Stimulated activated CD4-positive, alpha-beta T cell treated with anti-CD3 and anti-CD28 coated beads, Interleukin-12 subunit alpha, Interleukin-12 subunit beta, amount 100 ng/mL, for 24 hours (primary cell): ENCODE measurements at regions not wholly inside any gene's neighbourhood (a gene's known extent, or its start where the extent isn't known, plus 50 kb on each side); places are given as distances from the start of the nearest gene placed in this dataset.

Experiments
- DNase-seq, 2 experiments: peaks; one replicate each; pipeline ENCODE4 v3.0.0-alpha.2; 2020; ENCODE audit warnings: low read depth in 2 of 2

DNA sequence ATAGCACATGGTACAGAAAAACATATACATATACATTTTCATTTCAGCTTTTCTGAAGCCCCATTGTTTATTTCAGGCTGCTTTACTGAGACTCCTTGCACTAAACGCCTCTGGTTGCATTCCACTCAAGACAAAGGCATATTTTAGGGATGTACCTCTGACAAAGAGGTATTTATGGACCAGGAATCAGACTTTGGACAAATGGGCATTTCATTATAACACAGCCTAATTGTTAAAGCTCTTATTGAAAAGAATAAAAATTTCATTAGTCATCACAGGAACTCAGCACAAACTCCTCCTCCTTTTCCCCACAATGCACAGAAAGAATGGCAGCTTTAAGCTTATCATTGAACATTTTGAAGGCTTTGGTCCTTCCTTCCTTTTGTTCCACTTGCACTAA is 62.9 kb upstream of the UGT8 start:
- DNase-seq, result no peak

DNA sequence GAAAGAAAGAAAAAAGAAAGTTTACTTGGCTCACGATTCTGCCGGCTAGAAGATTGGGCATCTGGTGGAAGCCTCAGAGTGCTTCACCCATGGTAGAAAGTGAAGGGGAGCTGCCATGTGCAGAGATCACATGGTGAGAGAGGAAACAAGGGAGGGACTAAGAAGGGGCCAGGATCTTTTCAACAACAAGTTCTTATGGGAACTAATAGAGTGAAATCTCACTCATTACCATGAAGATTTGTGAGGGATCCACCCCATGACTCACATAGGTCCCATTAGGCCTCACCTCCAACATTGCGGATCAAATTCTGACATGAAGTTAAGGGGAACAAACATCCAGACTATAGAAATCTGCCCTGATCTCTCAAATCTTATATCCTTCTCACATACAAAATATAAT is 61.3 kb upstream of the UGT8 start:
- DNase-seq, result no peak

DNA sequence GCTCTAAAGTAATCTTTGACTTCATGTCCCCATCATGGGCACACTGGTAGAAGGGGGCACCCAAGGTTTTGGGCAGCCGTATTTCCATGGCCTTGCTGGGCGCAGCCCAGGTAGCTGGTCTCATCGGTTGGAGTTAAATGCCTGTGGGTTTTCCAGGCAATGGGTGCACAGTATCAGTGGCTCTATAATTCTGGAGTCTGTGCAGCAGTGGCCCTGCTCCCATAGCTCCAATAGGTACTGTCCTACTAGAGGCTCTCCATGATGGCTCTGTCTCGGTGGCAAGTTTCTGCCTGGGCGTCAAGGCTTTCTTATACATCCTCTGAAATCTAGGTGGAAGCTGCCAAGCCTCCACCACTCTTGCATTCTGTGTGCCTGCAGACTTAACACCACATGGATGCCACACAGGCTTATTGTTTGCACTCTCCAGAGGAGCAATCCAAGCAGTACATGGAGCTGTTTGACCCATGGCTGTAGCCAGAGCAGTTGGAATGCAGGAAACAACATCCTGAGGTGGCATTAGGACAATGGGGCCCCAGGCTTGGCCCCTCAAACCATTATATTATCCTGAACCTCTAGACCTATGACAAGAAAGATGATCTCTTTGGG is 60.5 kb upstream of the UGT8 start:
- DNase-seq, result no peak

DNA sequence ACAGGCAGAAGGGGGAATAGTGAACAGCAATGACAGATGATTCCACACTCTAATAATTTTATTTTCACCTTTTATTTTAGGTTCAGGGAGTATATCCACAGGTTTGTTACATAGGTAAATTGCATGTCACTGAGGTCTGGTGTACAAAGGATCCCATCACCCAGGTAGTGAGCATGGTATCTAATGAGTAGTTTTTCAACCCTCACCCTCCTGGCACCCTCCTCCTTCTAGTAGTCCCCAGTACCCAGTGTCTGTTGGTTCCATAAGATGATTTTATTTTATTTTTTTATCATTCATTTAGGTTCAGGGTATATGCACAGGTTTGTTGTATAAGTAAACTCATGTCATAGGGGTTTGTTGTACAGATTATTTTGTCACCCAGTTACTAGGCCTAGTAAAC is 58.6 kb upstream of the UGT8 start:
- DNase-seq, result no peak

DNA sequence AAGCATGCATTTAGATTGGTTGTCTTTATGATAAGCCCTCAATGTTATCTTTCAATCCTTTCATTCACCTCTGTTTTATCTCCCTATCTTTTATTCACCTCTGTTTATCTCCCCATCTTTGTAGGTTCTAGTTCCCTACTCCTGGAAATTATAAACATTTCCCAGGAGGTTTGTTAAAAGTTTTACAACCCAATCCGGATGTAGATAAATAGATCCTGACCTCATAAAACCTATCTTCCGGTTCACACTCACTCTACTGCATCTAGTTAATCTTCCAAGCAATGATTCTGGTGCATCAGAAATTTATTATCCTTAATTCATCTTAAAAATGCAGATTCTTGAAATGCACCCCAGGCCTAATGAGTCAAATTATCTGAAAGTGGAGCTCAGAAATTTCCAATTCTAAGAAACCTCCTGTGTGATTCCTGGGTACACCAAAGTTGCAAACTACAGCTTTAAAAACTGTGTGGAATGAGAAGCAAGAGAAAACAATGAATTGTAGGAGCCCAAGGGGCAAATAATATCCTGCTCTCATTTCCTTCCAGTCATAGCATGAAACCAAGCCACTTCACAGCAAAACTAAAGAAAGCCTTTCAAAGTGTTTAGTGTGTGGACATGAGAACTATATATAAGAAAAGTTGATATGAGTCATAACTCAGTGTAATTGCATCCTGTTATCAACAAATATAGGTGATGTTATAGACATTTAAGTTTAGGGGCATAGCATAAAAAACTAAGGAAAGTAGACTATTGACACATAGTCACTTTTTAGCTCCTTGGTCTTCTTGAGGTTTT is 51.1 kb upstream of the UGT8 start:
- DNase-seq, result no peak
